ENCODE measurements at regions not wholly inside any gene's neighbourhood (a gene's known extent, or its start where the extent isn't known, plus 50 kb on each side); places are given as distances from the start of the nearest gene placed in this dataset.

GRCh38 chr11:104619751-104620150, 278.5 kb downstream of the CASP12 start:
- DNase-seq (ENCODE audit: low spot score), result no peak
- peaks cover 14% of the 10 kb centered on the region for H3K4me1 Mint-ChIP-seq (ENCODE audit: unreplicated experiment)
- no peaks in the 10 kb centered on the region for H3K9me3 Mint-ChIP-seq (ENCODE audit: unreplicated experiment)
- H3K4me3 Mint-ChIP-seq (ENCODE audit: unreplicated experiment), result no peak overlapping the region
- TF ChIP-seq CTCF (IDR thresholded peaks at IDR 0.05; ENCODE audit: unreplicated experiment), result no peak
- no peak overlapping the region for H3K27ac Mint-ChIP-seq (ENCODE audit: unreplicated experiment)
- H3K27me3 Mint-ChIP-seq (ENCODE audit: unreplicated experiment), result no peaks in the 10 kb centered on the region
- H3K36me3 Mint-ChIP-seq (ENCODE audit: low read depth, unreplicated experiment), result no peaks in the 10 kb centered on the region

- H3K4me1 Mint-ChIP-seq (ENCODE audit: unreplicated experiment), result peaks cover 12% of the 10 kb centered on the region
- no peak for DNase-seq (ENCODE audit: low spot score)
- H3K4me3 Mint-ChIP-seq (ENCODE audit: unreplicated experiment), result no peak overlapping the region
- H3K27me3 Mint-ChIP-seq (ENCODE audit: unreplicated experiment), result no peaks in the 10 kb centered on the region
- no peak overlapping the region for H3K27ac Mint-ChIP-seq (ENCODE audit: unreplicated experiment)
- no peaks in the 10 kb centered on the region for H3K36me3 Mint-ChIP-seq (ENCODE audit: low read depth, unreplicated experiment)
- no peaks in the 10 kb centered on the region for H3K9me3 Mint-ChIP-seq (ENCODE audit: unreplicated experiment)
- no peak for TF ChIP-seq CTCF (IDR thresholded peaks at IDR 0.05; ENCODE audit: unreplicated experiment)
Observed at GRCh38 chr11:104618954-104619353, 279.3 kb downstream of the CASP12 start.

- Mint-ChIP-seq H3K9me3 (ENCODE audit: unreplicated experiment) (no peaks in the 10 kb centered on the region), H3K4me3 (ENCODE audit: unreplicated experiment) (no peak overlapping the region), H3K4me1 (ENCODE audit: unreplicated experiment) (peaks cover 4% of the 10 kb centered on the region), H3K36me3 (ENCODE audit: low read depth, unreplicated experiment) (no peaks in the 10 kb centered on the region), H3K27ac (ENCODE audit: unreplicated experiment) (no peak overlapping the region), H3K27me3 (ENCODE audit: unreplicated experiment) (no peaks in the 10 kb centered on the region)
- no peak for TF ChIP-seq CTCF (IDR thresholded peaks at IDR 0.05; ENCODE audit: unreplicated experiment)
- DNase-seq (ENCODE audit: low spot score), result no peak
Observed at GRCh38 chr11:104614961-104615360, 283.3 kb downstream of the CASP12 start.

GRCh38 chr11:104614117-104614680, 284.1 kb downstream of the CASP12 start:
- no peaks in the 10 kb centered on the region for H3K9me3 Mint-ChIP-seq (ENCODE audit: unreplicated experiment)
- no peak for DNase-seq (ENCODE audit: low spot score)
- no peak overlapping the region for H3K27ac Mint-ChIP-seq (ENCODE audit: unreplicated experiment)
- H3K4me1 Mint-ChIP-seq (ENCODE audit: unreplicated experiment), result peaks cover 4% of the 10 kb centered on the region
- H3K36me3 Mint-ChIP-seq (ENCODE audit: low read depth, unreplicated experiment), result no peaks in the 10 kb centered on the region
- H3K27me3 Mint-ChIP-seq (ENCODE audit: unreplicated experiment), result no peaks in the 10 kb centered on the region
- no peak overlapping the region for H3K4me3 Mint-ChIP-seq (ENCODE audit: unreplicated experiment)
- no peak for TF ChIP-seq CTCF (IDR thresholded peaks at IDR 0.05; ENCODE audit: unreplicated experiment)

GRCh38 chr11:104610635-104611034, 287.6 kb downstream of the CASP12 start:
- Mint-ChIP-seq H3K27ac (ENCODE audit: unreplicated experiment) (no peak overlapping the region), H3K27me3 (ENCODE audit: unreplicated experiment) (no peaks in the 10 kb centered on the region)

More at GRCh38 chr11:104610635-104611034, 287.6 kb downstream of the CASP12 start:
- no peak overlapping the region for H3K4me3 Mint-ChIP-seq (ENCODE audit: unreplicated experiment)
- no peak for TF ChIP-seq CTCF (IDR thresholded peaks at IDR 0.05; ENCODE audit: unreplicated experiment)
- no peak for DNase-seq (ENCODE audit: low spot score)
- H3K36me3 Mint-ChIP-seq (ENCODE audit: low read depth, unreplicated experiment), result no peaks in the 10 kb centered on the region
- no peaks in the 10 kb centered on the region for H3K9me3 Mint-ChIP-seq (ENCODE audit: unreplicated experiment)
- no peaks in the 10 kb centered on the region for H3K4me1 Mint-ChIP-seq (ENCODE audit: unreplicated experiment)
